Heart right ventricle (tissue), 16 donors: ENCODE measurements at regions not wholly inside any gene's neighbourhood (a gene's known extent, or its start where the extent isn't known, plus 50 kb on each side); places are given as distances from the start of the nearest gene placed in this dataset.

Experiments used
- ATAC-seq, 8 donors: fragments of 200-7000 bp; cut with Tn5 transposase; one replicate each; pipeline ENCODE4 v1.9.1; 2020; ENCODE audit warnings: mild to moderate bottlenecking in 8 of 8, moderate library complexity in 8 of 8, moderate number of reproducible peaks in 1 of 8
- DNase-seq, 2 donors: peaks; one replicate each; pipeline ENCODE4 v3.0.0-alpha.2; 2020
- H3K27ac ChIP-seq, 10 donors: fragments of 200-600 bp; sonication (generic) in 2 of 10; one replicate each; pipeline versions ENCODE4 v1.5.0 to v1.8.0; 2020 to 2022; ENCODE audit warnings: mild to moderate bottlenecking in 3 of 10
- H3K27me3 ChIP-seq, 7 donors: fragments of 200-600 bp; one replicate each; pipeline ENCODE4 v1.8.0; 2021 to 2022; ENCODE audit warnings: mild to moderate bottlenecking in 2 of 7
- H3K36me3 ChIP-seq, 9 donors: fragments of 200-600 bp; sonication (generic) in 1 of 9; one replicate each; pipeline versions ENCODE4 v1.5.0 to v1.8.0; 2020 to 2022; ENCODE audit warnings: mild to moderate bottlenecking in 2 of 9
- H3K4me1 ChIP-seq, 9 donors: fragments of 200-600 bp; sonication (generic) in 1 of 9; one replicate each; pipeline versions ENCODE4 v1.5.0 to v1.8.0; 2020 to 2022; ENCODE audit warnings: mild to moderate bottlenecking in 4 of 9
- H3K4me3 ChIP-seq, 10 donors: fragments of 200-600 bp; sonication (generic) in 2 of 10; one replicate each; pipeline versions ENCODE4 v1.5.0 to v1.8.0; 2020 to 2022; ENCODE audit warnings: mild to moderate bottlenecking in 7 of 10, moderate library complexity in 2 of 10
- H3K9me3 ChIP-seq, 11 donors: fragments of 200-600 bp in 10 of 11; sonication (generic) in 2 of 11; one replicate each; pipeline versions ENCODE4 v1.5.0 to v1.8.0; 2013 to 2022; ENCODE audit warnings: mild to moderate bottlenecking in 2 of 11, control low read depth in 1 of 11, moderate library complexity in 1 of 11
- CTCF ChIP-seq, 9 donors: fragments of 200-600 bp; sonication (generic) in 2 of 9; IDR thresholded peaks; one replicate each; pipeline versions ENCODE4 v1.5.0 to v1.8.0; 2021 to 2022; ENCODE audit warnings: antibody characterized with exemption in 9 of 9, mild to moderate bottlenecking in 5 of 9, moderate library complexity in 1 of 9
- WGBS, 2 donors: extraction: QIAGEN DNeasy Blood & Tissue Kit; methylation state at CpG; one replicate each; pipeline ENCODE4 v1.1.7; 2013; ENCODE audit warnings: inconsistent platforms in 1 of 2; 5-methylcytosine and 5-hydroxymethylcytosine counted together
- intact Hi-C, 10 donors: fragments of 100-400 bp; cut with DNase I; formaldehyde crosslinking; loops; one replicate each; pipeline versions ENCODE4 v1.11.1 to v1.14.2; 2022
- donor health status: Arrhythmogenic right ventricular cardiomyopathy.
- donor health status: ischemic (EF 13 %, LVEDD 7.1; RV severe dilation, severe dysfunction).
- donor health status: healthy with polysubstance abuse.
- donor health status: DM: no; HTN: yes; CAD: no.
- donor health status: DM: no; HTN: no; CAD: no.
- donor health status: ischemic (EF 25% LVEDD 6.9; RV normal size, moderate dysfunction).
- donor health status: ischemic (EF 25% LVEDD 5.7; RV mildly dilated, moderate dysfunction).
- donor health status: healthy.
- donor health status: DM: yes; HTN: yes; CAD: no.
- donor health status: Ischemic cardiomyopathy.
- donor health status: ischemic (EF 35%, LVEDD 5.7; RV mildly dilated, moderate dysfunction).
- donor health status: nonischemic (EF 11% LVEDD 7.7; RV severe dilation, severe dysfunction).
- donor health status: DM: yes; HTN: yes; CAD: no.
- donor health status: PGD.
- donor health status: ischemic (EF 29% LVEDD 5.4; RV normal size, mild dysfunction).
- donor health status: nonischemic (EF 23%, LVEDD 6.1; RV moderate dilation, normal function).

- no peak for ATAC-seq
- intact Hi-C loops: no loop called here
- TF ChIP-seq CTCF (IDR thresholded peaks at IDR 0.05): no peak
These were observed 770.0 kb upstream of the ZEB2 start for GRCh38 chr2:145289946-145290345.

GRCh38 chr2:145288650-145289496 is 769.0 kb upstream of the ZEB2 start:
- no peak for TF ChIP-seq CTCF (IDR thresholded peaks at IDR 0.05)
- 71 to 76% methylated on average over 3 of the region's 3 CpGs for WGBS, 2 donors
- no peak for DNase-seq

More at GRCh38 chr2:145289946-145290345, 770.0 kb upstream of the ZEB2 start:
- Histone ChIP-seq H3K9me3 (no peaks in the 10 kb centered on the region), H3K4me1 (peaks cover 0 to 12% (median 0%) of the 10 kb centered on the region in 9 donors), H3K4me3 (no peak overlapping the region), H3K27ac (no peak overlapping the region), H3K27me3 (peaks cover 0 to 4% (median 0%) of the 10 kb centered on the region in 7 donors), H3K36me3 (no peaks in the 10 kb centered on the region)
- WGBS, 2 donors: 57 to 59% methylated on average over 4 of the region's 4 CpGs
- no peak for DNase-seq

GRCh38 chr2:145287736-145288135 is 767.8 kb upstream of the ZEB2 start:
- no peak for TF ChIP-seq CTCF (IDR thresholded peaks at IDR 0.05)
- Histone ChIP-seq H3K36me3 (no peaks in the 10 kb centered on the region), H3K27ac (no peak overlapping the region), H3K9me3 (peaks cover 0 to 4% (median 0%) of the 10 kb centered on the region in 11 donors), H3K27me3 (peaks cover 0 to 4% (median 0%) of the 10 kb centered on the region in 7 donors), H3K4me3 (no peak overlapping the region), H3K4me1 (peaks cover 0 to 12% (median 0%) of the 10 kb centered on the region in 9 donors)
- intact Hi-C loops: no loop called here
- DNase-seq: no peak
- ATAC-seq: no peak
- WGBS, 2 donors: 53 to 56% methylated on average over 3 of the region's 3 CpGs

More at GRCh38 chr2:145288650-145289496, 769.0 kb upstream of the ZEB2 start:
- H3K27me3 ChIP-seq: peaks cover 0 to 4% (median 0%) of the 10 kb centered on the region in 7 donors
- no peak overlapping the region for H3K27ac ChIP-seq
- H3K36me3 ChIP-seq: no peaks in the 10 kb centered on the region
- H3K4me3 ChIP-seq: no peak overlapping the region
- intact Hi-C loops: no loop called here
- no peaks in the 10 kb centered on the region for H3K9me3 ChIP-seq
- peaks cover 0 to 12% (median 0%) of the 10 kb centered on the region in 9 donors for H3K4me1 ChIP-seq
- peak in 1 of 8 donors; percentile 25 for ATAC-seq

- ATAC-seq: peak in 1 of 8 donors; percentile 25
- no peaks in the 10 kb centered on the region for H3K36me3 ChIP-seq
- peaks cover 0 to 12% (median 0%) of the 10 kb centered on the region in 9 donors for H3K4me1 ChIP-seq
- DNase-seq: no peak
- H3K27me3 ChIP-seq: peaks cover 0 to 4% (median 0%) of the 10 kb centered on the region in 7 donors
- H3K9me3 ChIP-seq: peaks cover 0 to 13% (median 0%) of the 10 kb centered on the region in 11 donors
- H3K4me3 ChIP-seq: peak overlapping the region in 1 of 10 donors; percentile 11
- no peak for TF ChIP-seq CTCF (IDR thresholded peaks at IDR 0.05)
- intact Hi-C loops: no loop called here
- H3K27ac ChIP-seq: peak overlapping the region in 1 of 10 donors; percentile 14
- 39 to 42% methylated on average over 7 of the region's 7 CpGs for WGBS, 2 donors
These were observed 766.9 kb upstream of the ZEB2 start for GRCh38 chr2:145286716-145287275.
